ENCODE measurements at regions not wholly inside any gene's neighbourhood (a gene's known extent, or its start where the extent isn't known, plus 50 kb on each side); places are given as distances from the start of the nearest gene placed in this dataset.

- TF ChIP-seq CTCF (IDR thresholded peaks at IDR 0.05), result no peak
- no peak for TF ChIP-seq POLR2A (IDR thresholded peaks at IDR 0.05)
Measured at GRCh38 chr15:46229263-46229662, 594.4 kb downstream of the SQOR start.

Data from esophagus squamous epithelium (tissue), 4 donors.